ENCODE measurements at regions not wholly inside any gene's neighbourhood (a gene's known extent, or its start where the extent isn't known, plus 50 kb on each side); places are given as distances from the start of the nearest gene placed in this dataset.

GRCh38 chr7:46710927-46711326, 789.9 kb upstream of the IGFBP3 start:
- no peaks in the 10 kb centered on the region for H3K36me3 ChIP-seq (ENCODE audit: control insufficient read depth in 3 of 3, insufficient read depth in 3 of 3, low read length in 3 of 3)
- no peaks in the 10 kb centered on the region for H3K27me3 ChIP-seq (ENCODE audit: control insufficient read depth in 3 of 3, insufficient read depth in 3 of 3, low read length in 3 of 3)
- no peaks in the 10 kb centered on the region for H3K9me3 ChIP-seq (ENCODE audit: control insufficient read depth in 3 of 3, low read length in 3 of 3)
- no peak overlapping the region for H3K9ac ChIP-seq (ENCODE audit: low read depth in 1 of 3, low read length in 3 of 3)
- no peak overlapping the region for H3K4me3 ChIP-seq (ENCODE audit: low read length in 3 of 3)
- no peak overlapping the region for H3K27ac ChIP-seq (ENCODE audit: low read depth, low read length)
- no peaks in the 10 kb centered on the region for H3K4me1 ChIP-seq (ENCODE audit: control insufficient read depth in 3 of 3, insufficient read depth in 3 of 3, low read length in 3 of 3)

- Histone ChIP-seq H3K27me3 (ENCODE audit: control insufficient read depth in 3 of 3, insufficient read depth in 3 of 3, low read length in 3 of 3) (no peaks in the 10 kb centered on the region), H3K4me3 (ENCODE audit: low read length in 3 of 3) (no peak overlapping the region), H3K27ac (ENCODE audit: low read depth, low read length) (no peak overlapping the region), H3K9ac (ENCODE audit: low read depth in 1 of 3, low read length in 3 of 3) (no peak overlapping the region), H3K36me3 (ENCODE audit: control insufficient read depth in 3 of 3, insufficient read depth in 3 of 3, low read length in 3 of 3) (no peaks in the 10 kb centered on the region), H3K4me1 (ENCODE audit: control insufficient read depth in 3 of 3, insufficient read depth in 3 of 3, low read length in 3 of 3) (no peaks in the 10 kb centered on the region), H3K9me3 (ENCODE audit: control insufficient read depth in 3 of 3, low read length in 3 of 3) (no peaks in the 10 kb centered on the region)
Measured at GRCh38 chr7:46707973-46708372, 786.9 kb upstream of the IGFBP3 start.

- no peaks in the 10 kb centered on the region for H3K4me1 ChIP-seq (ENCODE audit: control insufficient read depth in 3 of 3, insufficient read depth in 3 of 3, low read length in 3 of 3)
- no peak overlapping the region for H3K27ac ChIP-seq (ENCODE audit: low read depth, low read length)
- H3K27me3 ChIP-seq (ENCODE audit: control insufficient read depth in 3 of 3, insufficient read depth in 3 of 3, low read length in 3 of 3), result no peaks in the 10 kb centered on the region
- H3K9me3 ChIP-seq (ENCODE audit: control insufficient read depth in 3 of 3, low read length in 3 of 3), result no peaks in the 10 kb centered on the region
- no peak overlapping the region for H3K4me3 ChIP-seq (ENCODE audit: low read length in 3 of 3)
- H3K9ac ChIP-seq (ENCODE audit: low read depth in 1 of 3, low read length in 3 of 3), result no peak overlapping the region
- no peaks in the 10 kb centered on the region for H3K36me3 ChIP-seq (ENCODE audit: control insufficient read depth in 3 of 3, insufficient read depth in 3 of 3, low read length in 3 of 3)
Measured at GRCh38 chr7:46705386-46706255, 784.5 kb upstream of the IGFBP3 start.

- Histone ChIP-seq H3K9me3 (ENCODE audit: control insufficient read depth in 3 of 3, low read length in 3 of 3) (no peaks in the 10 kb centered on the region), H3K27ac (ENCODE audit: low read depth, low read length) (no peak overlapping the region), H3K36me3 (ENCODE audit: control insufficient read depth in 3 of 3, insufficient read depth in 3 of 3, low read length in 3 of 3) (no peaks in the 10 kb centered on the region)
Measured at GRCh38 chr7:46696741-46697140, 775.7 kb upstream of the IGFBP3 start.

GRCh38 chr7:46695051-46695708, 774.1 kb upstream of the IGFBP3 start:
- Histone ChIP-seq H3K36me3 (ENCODE audit: control insufficient read depth in 3 of 3, insufficient read depth in 3 of 3, low read length in 3 of 3) (no peaks in the 10 kb centered on the region), H3K27ac (ENCODE audit: low read depth, low read length) (no peak overlapping the region), H3K27me3 (ENCODE audit: control insufficient read depth in 3 of 3, insufficient read depth in 3 of 3, low read length in 3 of 3) (no peaks in the 10 kb centered on the region), H3K4me3 (ENCODE audit: low read length in 3 of 3) (no peak overlapping the region), H3K4me1 (ENCODE audit: control insufficient read depth in 3 of 3, insufficient read depth in 3 of 3, low read length in 3 of 3) (no peaks in the 10 kb centered on the region), H3K9ac (ENCODE audit: low read depth in 1 of 3, low read length in 3 of 3) (no peak overlapping the region), H3K9me3 (ENCODE audit: control insufficient read depth in 3 of 3, low read length in 3 of 3) (no peaks in the 10 kb centered on the region)

More at GRCh38 chr7:46696741-46697140, 775.7 kb upstream of the IGFBP3 start:
- no peaks in the 10 kb centered on the region for H3K4me1 ChIP-seq (ENCODE audit: control insufficient read depth in 3 of 3, insufficient read depth in 3 of 3, low read length in 3 of 3)
- H3K27me3 ChIP-seq (ENCODE audit: control insufficient read depth in 3 of 3, insufficient read depth in 3 of 3, low read length in 3 of 3), result no peaks in the 10 kb centered on the region
- H3K4me3 ChIP-seq (ENCODE audit: low read length in 3 of 3), result no peak overlapping the region
- no peak overlapping the region for H3K9ac ChIP-seq (ENCODE audit: low read depth in 1 of 3, low read length in 3 of 3)

- Histone ChIP-seq H3K27ac (ENCODE audit: low read depth, low read length) (no peak overlapping the region), H3K9me3 (ENCODE audit: control insufficient read depth in 3 of 3, low read length in 3 of 3) (no peaks in the 10 kb centered on the region), H3K4me1 (ENCODE audit: control insufficient read depth in 3 of 3, insufficient read depth in 3 of 3, low read length in 3 of 3) (no peaks in the 10 kb centered on the region), H3K36me3 (ENCODE audit: control insufficient read depth in 3 of 3, insufficient read depth in 3 of 3, low read length in 3 of 3) (no peaks in the 10 kb centered on the region), H3K27me3 (ENCODE audit: control insufficient read depth in 3 of 3, insufficient read depth in 3 of 3, low read length in 3 of 3) (no peaks in the 10 kb centered on the region), H3K9ac (ENCODE audit: low read depth in 1 of 3, low read length in 3 of 3) (no peak overlapping the region), H3K4me3 (ENCODE audit: low read length in 3 of 3) (no peak overlapping the region)
Measured at GRCh38 chr7:46694058-46694457, 773.0 kb upstream of the IGFBP3 start.

GRCh38 chr7:46687203-46687602, 766.1 kb upstream of the IGFBP3 start:
- no peak overlapping the region for H3K4me3 ChIP-seq (ENCODE audit: low read length in 3 of 3)
- peaks cover 0 to 1% (median 0%) of the 10 kb centered on the region in 3 donors for H3K4me1 ChIP-seq (ENCODE audit: control insufficient read depth in 3 of 3, insufficient read depth in 3 of 3, low read length in 3 of 3)
- no peaks in the 10 kb centered on the region for H3K27me3 ChIP-seq (ENCODE audit: control insufficient read depth in 3 of 3, insufficient read depth in 3 of 3, low read length in 3 of 3)
- no peaks in the 10 kb centered on the region for H3K36me3 ChIP-seq (ENCODE audit: control insufficient read depth in 3 of 3, insufficient read depth in 3 of 3, low read length in 3 of 3)
- H3K27ac ChIP-seq (ENCODE audit: low read depth, low read length), result no peak overlapping the region
- H3K9me3 ChIP-seq (ENCODE audit: control insufficient read depth in 3 of 3, low read length in 3 of 3), result no peaks in the 10 kb centered on the region
- no peak overlapping the region for H3K9ac ChIP-seq (ENCODE audit: low read depth in 1 of 3, low read length in 3 of 3)

- Histone ChIP-seq H3K27me3 (ENCODE audit: control insufficient read depth in 3 of 3, insufficient read depth in 3 of 3, low read length in 3 of 3) (no peaks in the 10 kb centered on the region), H3K27ac (ENCODE audit: low read depth, low read length) (no peak overlapping the region), H3K4me1 (ENCODE audit: control insufficient read depth in 3 of 3, insufficient read depth in 3 of 3, low read length in 3 of 3) (peaks cover 0 to 4% (median 0%) of the 10 kb centered on the region in 3 donors), H3K36me3 (ENCODE audit: control insufficient read depth in 3 of 3, insufficient read depth in 3 of 3, low read length in 3 of 3) (no peaks in the 10 kb centered on the region), H3K9me3 (ENCODE audit: control insufficient read depth in 3 of 3, low read length in 3 of 3) (no peaks in the 10 kb centered on the region), H3K9ac (ENCODE audit: low read depth in 1 of 3, low read length in 3 of 3) (no peak overlapping the region), H3K4me3 (ENCODE audit: low read length in 3 of 3) (no peak overlapping the region)
Measured at GRCh38 chr7:46685051-46685450, 764.0 kb upstream of the IGFBP3 start.

GRCh38 chr7:46682836-46683624, 762.0 kb upstream of the IGFBP3 start:
- H3K4me1 ChIP-seq (ENCODE audit: control insufficient read depth in 3 of 3, insufficient read depth in 3 of 3, low read length in 3 of 3), result peaks cover 0 to 4% (median 0%) of the 10 kb centered on the region in 3 donors
- no peak overlapping the region for H3K9ac ChIP-seq (ENCODE audit: low read depth in 1 of 3, low read length in 3 of 3)

More at GRCh38 chr7:46682836-46683624, 762.0 kb upstream of the IGFBP3 start:
- H3K27me3 ChIP-seq (ENCODE audit: control insufficient read depth in 3 of 3, insufficient read depth in 3 of 3, low read length in 3 of 3), result no peaks in the 10 kb centered on the region
- no peaks in the 10 kb centered on the region for H3K9me3 ChIP-seq (ENCODE audit: control insufficient read depth in 3 of 3, low read length in 3 of 3)
- H3K4me3 ChIP-seq (ENCODE audit: low read length in 3 of 3), result no peak overlapping the region
- no peak overlapping the region for H3K27ac ChIP-seq (ENCODE audit: low read depth, low read length)
- H3K36me3 ChIP-seq (ENCODE audit: control insufficient read depth in 3 of 3, insufficient read depth in 3 of 3, low read length in 3 of 3), result no peaks in the 10 kb centered on the region

All from skeletal muscle tissue (tissue), 3 donors.